ENCODE measurements at regions not wholly inside any gene's neighbourhood (a gene's known extent, or its start where the extent isn't known, plus 50 kb on each side); places are given as distances from the start of the nearest gene placed in this dataset.
"Not testable (repeated sequence)": the region's sequence is repeated elsewhere in the genome, so short reads cannot be mapped to it uniquely, and the experiment has no call there.

- TF ChIP-seq MYC (IDR thresholded peaks at IDR 0.05; ENCODE audit: low read depth, low read length); POLR2A (IDR thresholded peaks at IDR 0.05; ENCODE audit: low read depth, low read length); POLR2AphosphoS5 (IDR thresholded peaks at IDR 0.05; ENCODE audit: insufficient read depth, low read depth, low read length); CTCF (IDR thresholded peaks at IDR 0.05; ENCODE audit: extremely low read depth in 1 of 2, insufficient read depth in 1 of 2, low read depth in 1 of 2, low read length in 2 of 2); EZH2 (IDR thresholded peaks at IDR 0.05; ENCODE audit: borderline replicate concordance, low read depth, low read length, severe bottlenecking); JUN (IDR thresholded peaks at IDR 0.05; ENCODE audit: borderline replicate concordance, insufficient read depth, insufficient read length, low read depth); GATA2 (IDR thresholded peaks at IDR 0.05; ENCODE audit: insufficient read depth, insufficient read length, low read depth, low read length): not testable (repeated sequence)
- TF ChIP-seq, protein P1, sequence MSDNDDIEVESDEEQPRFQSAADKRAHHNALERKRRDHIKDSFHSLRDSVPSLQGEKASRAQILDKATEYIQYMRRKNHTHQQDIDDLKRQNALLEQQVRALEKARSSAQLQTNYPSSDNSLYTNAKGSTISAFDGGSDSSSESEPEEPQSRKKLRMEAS (IDR thresholded peaks at IDR 0.05; ENCODE audit: insufficient read depth, insufficient read length): not testable (repeated sequence)
These were observed 1411.2 kb downstream of the EFNA5 start for GRCh38 chr5:106259431-106260090.

Measured in endothelial cell of umbilical vein (primary cell).